Ovary (tissue), 7 donors: ENCODE measurements at regions not wholly inside any gene's neighbourhood (a gene's known extent, or its start where the extent isn't known, plus 50 kb on each side); places are given as distances from the start of the nearest gene placed in this dataset.
"Not testable (repeated sequence)": the region's sequence is repeated elsewhere in the genome, so short reads cannot be mapped to it uniquely, and the experiment has no call there.

Experiments used
- DNase-seq, 5 donors: peaks; one replicate each; pipeline ENCODE4 v3.0.0-alpha.2; 2019 to 2020
- H3K27ac ChIP-seq, 2 donors: fragments of 200-600 bp; one replicate each; pipeline versions ENCODE4 v1.5.1 to v1.8.0; 2019 to 2022
- H3K27me3 ChIP-seq: fragments of 200-600 bp; one replicate; pipeline ENCODE4 v1.8.0; 2022
- H3K36me3 ChIP-seq: fragments of 200-600 bp; sonication (generic); one replicate; pipeline ENCODE4 v1.5.1; 2019
- H3K4me1 ChIP-seq: one replicate; pipeline ENCODE4 v1.8.1; 2013; ENCODE audit warnings: mild to moderate bottlenecking, moderate library complexity; ENCODE audit not compliant: insufficient read depth
- H3K4me3 ChIP-seq: fragments of 200-600 bp; sonication (generic); one replicate; pipeline ENCODE4 v1.5.1; 2017
- H3K9me3 ChIP-seq, 2 donors: fragments of 200-600 bp in 1 of 2; sonication (generic) in 1 of 2; one replicate each; pipeline versions ENCODE4 v1.5.1 to v1.8.1; 2013 to 2019; ENCODE audit warnings: mild to moderate bottlenecking in 1 of 2, moderate library complexity in 1 of 2
- CTCF ChIP-seq, 3 donors: fragments of 450-650 bp in 2 of 3; fragments of 200-600 bp in 1 of 3; IDR thresholded peaks; one replicate each; pipeline versions ENCODE4 v1.5.1 to v1.8.0; 2016 to 2022; ENCODE audit warnings: antibody characterized with exemption in 3 of 3, mild to moderate bottlenecking in 1 of 3
- EP300 ChIP-seq: sonication (generic); formaldehyde crosslinking; IDR thresholded peaks from one replicate; pipeline ENCODE4 v1.6.1; 2017; ENCODE audit warnings: antibody characterized with exemption
- POLR2A ChIP-seq: fragments of 450-650 bp; IDR thresholded peaks from one replicate; pipeline ENCODE4 v1.6.1; 2017; ENCODE audit warnings: antibody characterized with exemption, mild to moderate bottlenecking, moderate library complexity
- WGBS, 3 donors: extraction: QIAGEN DNeasy Blood & Tissue Kit in 1 of 3; methylation state at CpG; one replicate each; pipeline versions ENCODE4 v1.1.5 to v1.1.7; 2013 to 2017; 5-methylcytosine and 5-hydroxymethylcytosine counted together
- intact Hi-C, 4 donors: fragments of 100-400 bp; cut with DNase I; formaldehyde crosslinking; loops; one replicate each; pipeline versions ENCODE4 v1.11.0 to v1.15.1; 2022 to 2023
- donor health status: DM: no; HTN: no; CAD: no; lungs with moderate emphysema.
- donor health status: DM: no; HTN: no; CAD: no.
- donor health status: Bipolar disorder and iron deficiency.
- donor health status: DM: no; HTN: no; CAD: no.
- donor health status: DM: yes; HTN: yes; CAD: no.

DNA sequence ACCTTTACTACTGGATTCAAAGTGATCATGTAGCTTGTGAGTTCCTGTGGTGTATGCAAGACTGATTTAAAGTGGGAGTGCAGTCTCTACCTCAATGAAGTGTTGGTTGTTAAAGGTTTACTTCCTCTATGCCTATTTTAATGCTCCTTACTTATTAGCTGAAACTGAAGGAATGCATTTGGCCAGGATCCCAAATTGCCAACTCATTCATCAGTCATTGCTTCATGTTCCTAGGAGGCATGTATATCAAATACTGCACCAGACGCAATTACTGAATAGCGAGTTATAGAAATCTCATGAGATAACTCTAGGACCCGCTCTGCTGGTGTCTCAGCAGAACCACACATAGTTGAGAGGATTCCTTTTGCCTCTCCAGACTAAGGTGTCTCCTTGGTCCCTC, 143.0 kb upstream of the RPS23 start:
- no peak for TF ChIP-seq CTCF (IDR thresholded peaks at IDR 0.05)
- no peak for TF ChIP-seq POLR2A
- no peak for TF ChIP-seq EP300
- DNase-seq: no peak
- intact Hi-C loops: no loop called here

DNA sequence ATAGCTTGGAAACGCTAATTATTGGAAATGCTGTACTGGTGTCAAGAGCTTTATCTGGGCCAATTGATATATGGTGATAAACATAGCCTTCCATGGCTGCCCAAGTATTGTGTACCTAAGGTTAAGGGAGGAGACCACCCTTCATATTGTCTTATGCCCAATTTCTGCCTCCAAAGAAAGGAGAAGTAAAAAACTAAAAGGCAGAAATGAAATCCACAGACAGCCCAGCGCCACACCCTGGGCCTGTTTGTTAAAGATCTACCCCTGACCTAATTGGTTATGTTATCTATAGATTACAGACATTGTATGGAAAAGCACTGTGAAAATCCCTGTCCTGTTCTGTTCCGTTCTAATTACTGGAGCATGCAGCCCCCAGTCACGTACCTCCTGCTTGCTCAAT, 142.4 kb upstream of the RPS23 start:
- H3K27me3 ChIP-seq, intact Hi-C loops, H3K9me3 ChIP-seq, H3K27ac ChIP-seq, H3K4me3 ChIP-seq, DNase-seq, H3K36me3 ChIP-seq, H3K4me1 ChIP-seq: not testable (repeated sequence)
- WGBS, 3 donors: 84 to 86% (median 84%) methylated on average over 4 of the region's 4 CpGs

More for the DNA sequence above, 143.0 kb upstream of the RPS23 start:
- H3K4me1 ChIP-seq: peaks cover 2% of the 10 kb centered on the region
- H3K9me3 ChIP-seq: no peaks in the 10 kb centered on the region
- H3K4me3 ChIP-seq: no peak overlapping the region
- 90 to 96% (median 94%) methylated on average over 3 of the region's 3 CpGs for WGBS, 3 donors
- no peaks in the 10 kb centered on the region for H3K36me3 ChIP-seq
- no peak overlapping the region for H3K27ac ChIP-seq
- no peaks in the 10 kb centered on the region for H3K27me3 ChIP-seq

- Histone ChIP-seq H3K27me3 (no peaks in the 10 kb centered on the region), H3K4me1 (peaks cover 2% of the 10 kb centered on the region), H3K9me3 (no peaks in the 10 kb centered on the region), H3K27ac (no peak overlapping the region), H3K36me3 (no peaks in the 10 kb centered on the region), H3K4me3 (no peak overlapping the region)
- intact Hi-C loops: no loop called here
- TF ChIP-seq POLR2A (no peak), CTCF (IDR thresholded peaks at IDR 0.05) (no peak), EP300 (no peak)
- WGBS, 3 donors: 45 to 58% (median 46%) methylated on average over 6 of the region's 6 CpGs
- DNase-seq: no peak
Measured at GRCh38 chr5:82419559-82420332, 141.6 kb upstream of the RPS23 start.

- H3K9me3 ChIP-seq: no peaks in the 10 kb centered on the region
- no peak for TF ChIP-seq POLR2A
- TF ChIP-seq EP300: no peak
- no peak for DNase-seq
- H3K4me3 ChIP-seq: no peak overlapping the region
- H3K4me1 ChIP-seq: peaks cover 2% of the 10 kb centered on the region
- H3K27me3 ChIP-seq: no peaks in the 10 kb centered on the region
- no peak overlapping the region for H3K27ac ChIP-seq
- WGBS, 3 donors: 44 to 47% (median 46%) methylated on average over 2 of the region's 2 CpGs
- no peaks in the 10 kb centered on the region for H3K36me3 ChIP-seq
- intact Hi-C loops: no loop called here
Measured at GRCh38 chr5:82418608-82418950, 140.4 kb upstream of the RPS23 start.

DNA sequence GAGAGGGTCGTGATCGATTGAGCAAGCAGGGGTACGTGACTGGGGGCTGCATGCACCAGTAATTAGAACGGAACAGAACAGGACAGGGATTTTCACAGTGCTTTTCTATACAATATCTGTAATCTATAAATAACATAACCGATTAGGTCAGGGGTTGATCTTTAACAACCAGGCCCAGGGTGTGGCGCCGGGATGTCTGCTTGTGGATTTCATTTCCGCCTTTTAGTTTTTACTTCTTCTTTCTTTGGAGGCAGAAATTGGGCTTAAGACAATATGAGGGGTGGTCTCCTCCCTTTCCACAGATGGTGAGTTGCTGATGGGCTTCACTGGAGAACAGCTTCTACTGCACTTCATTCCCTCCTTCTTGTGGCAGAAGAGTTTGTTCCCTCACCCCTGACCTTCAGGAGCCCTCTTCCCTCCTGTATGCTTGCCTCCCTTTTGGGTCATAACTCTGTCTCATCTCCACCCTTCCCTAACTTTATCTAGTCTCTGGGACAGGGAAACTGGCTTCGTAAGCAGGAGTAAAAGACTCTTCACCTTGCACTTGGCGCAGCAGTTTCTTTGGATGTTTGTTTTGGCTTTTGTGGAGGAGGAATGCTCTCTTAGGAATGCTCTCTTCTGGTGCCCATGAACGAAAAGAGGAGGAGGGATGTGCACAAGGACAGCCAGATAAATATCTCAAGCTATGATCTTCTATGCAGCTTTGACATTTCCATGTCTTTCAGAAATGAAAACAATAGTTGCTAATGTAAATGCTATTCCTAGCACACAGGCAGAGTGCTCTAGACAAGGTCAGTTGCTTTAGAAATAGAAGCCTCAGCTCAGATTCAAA, 139.8 kb upstream of the RPS23 start:
- Histone ChIP-seq H3K27ac (no peak overlapping the region), H3K27me3 (no peaks in the 10 kb centered on the region), H3K36me3 (no peaks in the 10 kb centered on the region), H3K9me3 (no peaks in the 10 kb centered on the region), H3K4me3 (no peak overlapping the region), H3K4me1 (peaks cover 2% of the 10 kb centered on the region)
- DNase-seq: no peak
- intact Hi-C loops: no loop called here
- 73 to 75% (median 75%) methylated on average over 11 of the region's 11 CpGs for WGBS, 3 donors
- TF ChIP-seq CTCF (IDR thresholded peaks at IDR 0.05) (no peak), POLR2A (no peak), EP300 (no peak)
